ENCODE measurements at regions not wholly inside any gene's neighbourhood (a gene's known extent, or its start where the extent isn't known, plus 50 kb on each side); places are given as distances from the start of the nearest gene placed in this dataset.

- TF ChIP-seq, protein P1, sequence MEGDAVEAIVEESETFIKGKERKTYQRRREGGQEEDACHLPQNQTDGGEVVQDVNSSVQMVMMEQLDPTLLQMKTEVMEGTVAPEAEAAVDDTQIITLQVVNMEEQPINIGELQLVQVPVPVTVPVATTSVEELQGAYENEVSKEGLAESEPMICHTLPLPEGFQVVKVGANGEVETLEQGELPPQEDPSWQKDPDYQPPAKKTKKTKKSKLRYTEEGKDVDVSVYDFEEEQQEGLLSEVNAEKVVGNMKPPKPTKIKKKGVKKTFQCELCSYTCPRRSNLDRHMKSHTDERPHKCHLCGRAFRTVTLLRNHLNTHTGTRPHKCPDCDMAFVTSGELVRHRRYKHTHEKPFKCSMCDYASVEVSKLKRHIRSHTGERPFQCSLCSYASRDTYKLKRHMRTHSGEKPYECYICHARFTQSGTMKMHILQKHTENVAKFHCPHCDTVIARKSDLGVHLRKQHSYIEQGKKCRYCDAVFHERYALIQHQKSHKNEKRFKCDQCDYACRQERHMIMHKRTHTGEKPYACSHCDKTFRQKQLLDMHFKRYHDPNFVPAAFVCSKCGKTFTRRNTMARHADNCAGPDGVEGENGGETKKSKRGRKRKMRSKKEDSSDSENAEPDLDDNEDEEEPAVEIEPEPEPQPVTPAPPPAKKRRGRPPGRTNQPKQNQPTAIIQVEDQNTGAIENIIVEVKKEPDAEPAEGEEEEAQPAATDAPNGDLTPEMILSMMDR (IDR thresholded peaks at IDR 0.05): no peak
- no peak for TF ChIP-seq POLR2A (IDR thresholded peaks at IDR 0.05; ENCODE audit: low read depth)
Measured at GRCh38 chr3:163468531-163469335, 1609.6 kb downstream of the SI start.
